Heart left ventricle (tissue), 16 donors: ENCODE measurements at regions not wholly inside any gene's neighbourhood (a gene's known extent, or its start where the extent isn't known, plus 50 kb on each side); places are given as distances from the start of the nearest gene placed in this dataset.

Source experiments
- ATAC-seq, 4 donors: fragments of 200-7000 bp; cut with Tn5 transposase; one replicate each; pipeline ENCODE4 v1.9.1; 2020 to 2022; ENCODE audit warnings: moderate library complexity in 4 of 4, mild to moderate bottlenecking in 3 of 4, moderate number of reproducible peaks in 1 of 4
- DNase-seq, 5 donors: peaks; one replicate each; pipeline ENCODE4 v3.0.0-alpha.2; 2020
- H3K27ac ChIP-seq, 12 donors: fragments of 200-600 bp; sonication (generic) in 4 of 12; one replicate each; pipeline versions ENCODE4 v1.5.0 to v1.8.0; 2016 to 2022; ENCODE audit warnings: mild to moderate bottlenecking in 2 of 12
- H3K27me3 ChIP-seq, 9 donors: fragments of 200-600 bp; sonication (generic) in 2 of 9; one replicate each; pipeline versions ENCODE4 v1.5.1 to v1.8.0; 2016 to 2022; ENCODE audit warnings: mild to moderate bottlenecking in 3 of 9
- H3K36me3 ChIP-seq, 9 donors: fragments of 200-600 bp; sonication (generic) in 2 of 9; one replicate each; pipeline versions ENCODE4 v1.5.0 to v1.8.0; 2018 to 2022; ENCODE audit warnings: mild to moderate bottlenecking in 2 of 9
- H3K4me1 ChIP-seq, 12 donors: fragments of 200-600 bp; sonication (generic) in 4 of 12; one replicate each; pipeline versions ENCODE4 v1.5.0 to v1.8.0; 2016 to 2022; ENCODE audit warnings: mild to moderate bottlenecking in 3 of 12
- H3K4me3 ChIP-seq, 12 donors: fragments of 200-600 bp; sonication (generic) in 4 of 12; one replicate each; pipeline versions ENCODE4 v1.5.0 to v1.8.0; 2017 to 2022; ENCODE audit warnings: mild to moderate bottlenecking in 9 of 12, moderate library complexity in 4 of 12
- H3K9me3 ChIP-seq, 12 donors: fragments of 200-600 bp; sonication (generic) in 4 of 12; one replicate each; pipeline versions ENCODE4 v1.5.0 to v1.8.0; 2016 to 2022; ENCODE audit warnings: mild to moderate bottlenecking in 1 of 12
- CTCF ChIP-seq, 12 donors: fragments of 200-600 bp; sonication (generic) in 4 of 12; IDR thresholded peaks; one replicate each; pipeline versions ENCODE4 v1.5.0 to v1.8.0; 2018 to 2022; ENCODE audit warnings: antibody characterized with exemption in 12 of 12, mild to moderate bottlenecking in 5 of 12
- POLR2A ChIP-seq, 2 donors: fragments of 450-650 bp; IDR thresholded peaks; one replicate each; pipeline ENCODE4 v1.6.1; 2017; ENCODE audit warnings: antibody characterized with exemption in 2 of 2, mild to moderate bottlenecking in 2 of 2, moderate library complexity in 2 of 2
- WGBS, 4 donors: extraction: QIAGEN DNeasy Blood & Tissue Kit in 2 of 4; methylation state at CpG; one replicate each; pipeline versions ENCODE4 v1.1.5 to v1.1.7; 2013 to 2018; 5-methylcytosine and 5-hydroxymethylcytosine counted together
- intact Hi-C, 10 donors: fragments of 100-400 bp; cut with DNase I; formaldehyde crosslinking; loops; one replicate each; pipeline versions ENCODE4 v1.11.1 to v1.14.2; 2022
- donor health status: ischemic (EF 13 %, LVEDD 7.1; RV severe dilation, severe dysfunction).
- donor health status: healthy with polysubstance abuse.
- donor health status: DM: no; HTN: yes; CAD: no.
- donor health status: DM: no; HTN: no; CAD: no.
- donor health status: ischemic (EF 25% LVEDD 6.9; RV normal size, moderate dysfunction).
- donor health status: ischemic (EF 25% LVEDD 5.7; RV mildly dilated, moderate dysfunction).
- donor health status: healthy.
- donor health status: DM: yes; HTN: yes; CAD: no.
- donor health status: ischemic (EF 35%, LVEDD 5.7; RV mildly dilated, moderate dysfunction).
- donor health status: nonischemic (EF 11% LVEDD 7.7; RV severe dilation, severe dysfunction).
- donor health status: DM: yes; HTN: yes; CAD: no.
- donor health status: PGD.
- donor health status: ischemic (EF 29% LVEDD 5.4; RV normal size, mild dysfunction).
- donor health status: nonischemic (EF 23%, LVEDD 6.1; RV moderate dilation, normal function).

GRCh38 chr11:37468344-37468743 lies 870.3 kb upstream of the RAG2 start:
- WGBS, 4 donors, result 89 to 90% (median 89%) methylated on average over 4 of the region's 4 CpGs
- no peaks in the 10 kb centered on the region for H3K4me1 ChIP-seq
- TF ChIP-seq POLR2A (IDR thresholded peaks at IDR 0.05) (no peak), CTCF (IDR thresholded peaks at IDR 0.05) (no peak)
- H3K4me3 ChIP-seq, result no peak overlapping the region
- H3K9me3 ChIP-seq, result no peaks in the 10 kb centered on the region
- no peak for ATAC-seq
- H3K27me3 ChIP-seq, result no peaks in the 10 kb centered on the region
- H3K27ac ChIP-seq, result no peak overlapping the region
- no peaks in the 10 kb centered on the region for H3K36me3 ChIP-seq
- intact Hi-C loops, result loop anchor here in 1 of 10 donors (10.0 kb wide), 1 partner anchor 56 kb away; no protein-coding TSS in a partner anchor
- DNase-seq, result no peak

GRCh38 chr11:37465221-37465620 lies 867.2 kb upstream of the RAG2 start:
- no peaks in the 10 kb centered on the region for H3K36me3 ChIP-seq
- DNase-seq, result no peak
- H3K4me1 ChIP-seq, result no peaks in the 10 kb centered on the region
- H3K27me3 ChIP-seq, result no peaks in the 10 kb centered on the region
- intact Hi-C loops, result loop anchor here in 1 of 10 donors (10.0 kb wide), 1 partner anchor 60 kb away; no protein-coding TSS in a partner anchor
- TF ChIP-seq POLR2A (IDR thresholded peaks at IDR 0.05) (no peak), CTCF (IDR thresholded peaks at IDR 0.05) (no peak)
- H3K9me3 ChIP-seq, result no peaks in the 10 kb centered on the region
- no peak overlapping the region for H3K4me3 ChIP-seq
- ATAC-seq, result no peak
- H3K27ac ChIP-seq, result no peak overlapping the region

GRCh38 chr11:37459456-37459855 lies 861.4 kb upstream of the RAG2 start:
- Histone ChIP-seq H3K27ac (no peak overlapping the region), H3K36me3 (no peaks in the 10 kb centered on the region), H3K27me3 (no peaks in the 10 kb centered on the region), H3K4me3 (no peak overlapping the region), H3K4me1 (no peaks in the 10 kb centered on the region), H3K9me3 (no peaks in the 10 kb centered on the region)
- ATAC-seq (no peak), DNase-seq (no peak)
- 89 to 96% (median 93%) methylated on average over 2 of the region's 2 CpGs for WGBS, 4 donors
- no peak for TF ChIP-seq POLR2A (IDR thresholded peaks at IDR 0.05)
- no peak for TF ChIP-seq CTCF (IDR thresholded peaks at IDR 0.05)
- intact Hi-C loops, result loop anchor here in 1 of 10 donors (10.0 kb wide), 1 partner anchor 65 kb away; no protein-coding TSS in a partner anchor

- ATAC-seq (no peak), DNase-seq (no peak)
- 78 to 92% (median 85%) methylated on average over 1 of the region's 1 CpG for WGBS, 4 donors
- Histone ChIP-seq H3K36me3 (no peaks in the 10 kb centered on the region), H3K4me1 (no peaks in the 10 kb centered on the region), H3K27me3 (no peaks in the 10 kb centered on the region), H3K4me3 (no peak overlapping the region), H3K27ac (no peak overlapping the region), H3K9me3 (no peaks in the 10 kb centered on the region)
- TF ChIP-seq POLR2A (IDR thresholded peaks at IDR 0.05) (no peak), CTCF (IDR thresholded peaks at IDR 0.05) (no peak)
- intact Hi-C loops, result loop anchor here in 1 of 10 donors (10.0 kb wide), 1 partner anchor 62 kb away; no protein-coding TSS in a partner anchor
Observed at GRCh38 chr11:37456746-37457145, 858.7 kb upstream of the RAG2 start.
